Sigmoid colon (tissue), 6 donors: ENCODE measurements at regions not wholly inside any gene's neighbourhood (a gene's known extent, or its start where the extent isn't known, plus 50 kb on each side); places are given as distances from the start of the nearest gene placed in this dataset.

ENCODE experiments used
- DNase-seq: peaks from one replicate; pipeline ENCODE4 v3.0.0-alpha.2; 2019
- H3K27ac ChIP-seq, 4 donors: fragments of 200-600 bp; sonication (generic); one replicate each; pipeline ENCODE4 v1.5.1; 2016 to 2019; ENCODE audit warnings: mild to moderate bottlenecking in 1 of 4
- H3K27me3 ChIP-seq, 3 donors: fragments of 200-600 bp; sonication (generic); one replicate each; pipeline ENCODE4 v1.5.1; 2019; ENCODE audit warnings: mild to moderate bottlenecking in 1 of 3
- H3K36me3 ChIP-seq, 4 donors: fragments of 200-600 bp; sonication (generic); one replicate each; pipeline ENCODE4 v1.5.1; 2016 to 2019
- H3K4me1 ChIP-seq, 4 donors: fragments of 200-600 bp; sonication (generic); one replicate each; pipeline ENCODE4 v1.5.1; 2017 to 2019
- H3K4me3 ChIP-seq, 4 donors: fragments of 200-600 bp; sonication (generic); one replicate each; pipeline ENCODE4 v1.5.1; 2017 to 2019; ENCODE audit warnings: mild to moderate bottlenecking in 2 of 4, moderate library complexity in 1 of 4
- H3K9me3 ChIP-seq, 4 donors: fragments of 200-600 bp in 3 of 4; sonication (generic) in 3 of 4; one replicate each; pipeline versions ENCODE4 v1.5.1 to v1.6.1; 2013 to 2019
- CTCF ChIP-seq, 4 experiments: fragments of 450-650 bp in 3 of 4; fragments of 200-600 bp in 1 of 4; IDR thresholded peaks; one replicate each; pipeline ENCODE4 v1.5.1; 2016 to 2019; ENCODE audit warnings: antibody characterized with exemption in 4 of 4, mild to moderate bottlenecking in 3 of 4, moderate library complexity in 2 of 4
- EP300 ChIP-seq, 4 donors: sonication (generic); formaldehyde crosslinking; IDR thresholded peaks; one replicate each; pipeline ENCODE4 v1.6.1; 2017; ENCODE audit warnings: antibody characterized with exemption in 4 of 4
- POLR2A ChIP-seq, 2 donors: fragments of 450-650 bp; IDR thresholded peaks; one replicate each; pipeline ENCODE4 v1.6.1; 2016; ENCODE audit warnings: antibody characterized with exemption in 2 of 2, mild to moderate bottlenecking in 2 of 2, moderate library complexity in 2 of 2
- POLR2AphosphoS5 ChIP-seq, 4 donors: sonication (generic); formaldehyde crosslinking; IDR thresholded peaks; one replicate each; pipeline ENCODE4 v1.6.1; 2017; ENCODE audit warnings: antibody characterized with exemption in 4 of 4
- WGBS, 2 donors: extraction: QIAGEN DNeasy Blood & Tissue Kit; methylation state at CpG; one replicate each; pipeline ENCODE4 v1.1.7; 2013; 5-methylcytosine and 5-hydroxymethylcytosine counted together
- intact Hi-C: fragments of 100-400 bp; cut with DNase I; formaldehyde crosslinking; loops from one replicate; pipeline ENCODE4 v1.15.1; 2023
- donor health status: healthy with polysubstance abuse.
- donor health status: healthy.

- peaks cover 0 to 18% (median 14%) of the 10 kb centered on the region in 4 donors for H3K4me1 ChIP-seq
- intact Hi-C loops: no loop called here
- no peak for TF ChIP-seq CTCF (IDR thresholded peaks at IDR 0.05)
- TF ChIP-seq EP300 (IDR thresholded peaks at IDR 0.05): no peak
- no peak for TF ChIP-seq POLR2AphosphoS5 (IDR thresholded peaks at IDR 0.05)
- TF ChIP-seq POLR2A (IDR thresholded peaks at IDR 0.05): no peak
- peak; percentile 79 for DNase-seq
- H3K36me3 ChIP-seq: no peaks in the 10 kb centered on the region
- H3K9me3 ChIP-seq: no peaks in the 10 kb centered on the region
- no peak overlapping the region for H3K4me3 ChIP-seq
- H3K27ac ChIP-seq: no peak overlapping the region
- peaks cover 0 to 6% (median 0%) of the 10 kb centered on the region in 3 donors for H3K27me3 ChIP-seq
- 58 to 65% methylated on average over 8 of the region's 8 CpGs for WGBS, 2 donors
Observed at GRCh38 chr21:35508139-35508888, 459.2 kb upstream of the RUNX1 start.

- intact Hi-C loops: no loop called here
- H3K4me3 ChIP-seq: no peak overlapping the region
- H3K36me3 ChIP-seq: no peaks in the 10 kb centered on the region
- H3K27me3 ChIP-seq: peaks cover 0 to 13% (median 6%) of the 10 kb centered on the region in 3 donors
- no peak for TF ChIP-seq POLR2AphosphoS5 (IDR thresholded peaks at IDR 0.05)
- no peak for TF ChIP-seq POLR2A (IDR thresholded peaks at IDR 0.05)
- no peak for TF ChIP-seq EP300 (IDR thresholded peaks at IDR 0.05)
- TF ChIP-seq CTCF (IDR thresholded peaks at IDR 0.05): no peak
- 38 to 55% methylated on average over 4 of the region's 4 CpGs for WGBS, 2 donors
- no peak for DNase-seq
- no peaks in the 10 kb centered on the region for H3K9me3 ChIP-seq
- H3K4me1 ChIP-seq: peaks cover 0 to 18% (median 14%) of the 10 kb centered on the region in 4 donors
- H3K27ac ChIP-seq: no peak overlapping the region
Observed at GRCh38 chr21:35507181-35507759, 458.2 kb upstream of the RUNX1 start.

- Histone ChIP-seq H3K4me1 (peaks cover 0 to 18% (median 14%) of the 10 kb centered on the region in 4 donors), H3K4me3 (no peak overlapping the region), H3K27ac (no peak overlapping the region), H3K9me3 (no peaks in the 10 kb centered on the region), H3K36me3 (no peaks in the 10 kb centered on the region), H3K27me3 (peaks cover 0 to 13% (median 11%) of the 10 kb centered on the region in 3 donors)
- intact Hi-C loops: no loop called here
- 55 to 86% methylated on average over 2 of the region's 2 CpGs for WGBS, 2 donors
- no peak for DNase-seq
- TF ChIP-seq CTCF (IDR thresholded peaks at IDR 0.05) (no peak), POLR2A (IDR thresholded peaks at IDR 0.05) (no peak), POLR2AphosphoS5 (IDR thresholded peaks at IDR 0.05) (no peak), EP300 (IDR thresholded peaks at IDR 0.05) (no peak)
Observed at GRCh38 chr21:35506771-35507170, 457.7 kb upstream of the RUNX1 start.

- no peak for DNase-seq
Observed at GRCh38 chr21:35506352-35506751, 457.2 kb upstream of the RUNX1 start.

More at GRCh38 chr21:35506352-35506751, 457.2 kb upstream of the RUNX1 start:
- Histone ChIP-seq H3K4me1 (peaks cover 0 to 18% (median 14%) of the 10 kb centered on the region in 4 donors), H3K27ac (no peak overlapping the region), H3K27me3 (peaks cover 0 to 15% (median 13%) of the 10 kb centered on the region in 3 donors), H3K9me3 (no peaks in the 10 kb centered on the region), H3K36me3 (no peaks in the 10 kb centered on the region), H3K4me3 (no peak overlapping the region)
- TF ChIP-seq POLR2AphosphoS5 (IDR thresholded peaks at IDR 0.05) (no peak), CTCF (IDR thresholded peaks at IDR 0.05) (no peak), EP300 (IDR thresholded peaks at IDR 0.05) (no peak), POLR2A (IDR thresholded peaks at IDR 0.05) (no peak)
- WGBS, 2 donors: 67% methylated on average over 3 of the region's 3 CpGs
- intact Hi-C loops: no loop called here
